A549 (cell line): ENCODE measurements at regions not wholly inside any gene's neighbourhood (a gene's known extent, or its start where the extent isn't known, plus 50 kb on each side); places are given as distances from the start of the nearest gene placed in this dataset.

Experiments
- ATAC-seq, 2 experiments: fragments of 200-7000 bp in 1 of 2; fragments of >200 bp in 1 of 2; cut with Nextera tagmentation in 1 of 2; cut with Tn5 transposase in 1 of 2; 3 replicates each; pipeline versions ENCODE4 v1.8.0 to v1.9.1; 2018 to 2020; ENCODE audit warnings: mild to moderate bottlenecking in 1 of 2, moderate library complexity in 1 of 2
- CTCF ChIA-PET: fragments of 300-600 bp; sonication (Branson Sonifier 250); formaldehyde crosslinking; extraction: SDS; loops from one replicate; lab custom pipeline; 2021; ENCODE audit warnings: antibody characterized with exemption, inconsistent platforms; lab: Yijun Ruan, JAX
- POLR2A ChIA-PET: fragments of 350-600 bp; formaldehyde crosslinking; extraction: SDS; loops from one replicate; lab custom pipeline; 2021; ENCODE audit warnings: antibody characterized with exemption, inconsistent platforms; lab: Yijun Ruan, JAX
- DNase-seq, 2 experiments: peaks; one replicate each; pipeline versions ENCODE4 v3.0.0 to v3.0.0-alpha.2; 2011 to 2016; ENCODE audit warnings: low read depth in 1 of 2, low spot score in 1 of 2
- FAIRE-seq: peaks from 2 replicates; lab custom pipeline; 2011; peaks lifted over from hg19 to GRCh38; lab: Jason Lieb, UNC
- H3K27ac ChIP-seq, 2 experiments: fragments of >200 bp; sonication (Bioruptor Twin); formaldehyde crosslinking; 3 replicates each; pipeline ENCODE4 v1.5.1; 2016 to 2017
- H3K4me1 ChIP-seq: fragments of >200 bp; sonication (Bioruptor Twin); formaldehyde crosslinking; 3 replicates; pipeline ENCODE4 v1.6.1; 2016
- H3K4me2 ChIP-seq: fragments of >200 bp; sonication (Bioruptor Twin); formaldehyde crosslinking; 3 replicates; pipeline ENCODE4 v1.6.1; 2016
- H3K4me3 ChIP-seq: fragments of >200 bp; sonication (Bioruptor Twin); formaldehyde crosslinking; 3 replicates; pipeline ENCODE4 v1.5.1; 2016
- H3K9me3 ChIP-seq: fragments of >200 bp; sonication (Bioruptor Twin); formaldehyde crosslinking; 3 replicates; pipeline ENCODE4 v1.6.1; 2016
- ATOH8 ChIP-seq: fragments of 250-450 bp; sonication (Bioruptor Pico); IDR thresholded peaks from 2 replicates; pipeline ENCODE4 v1.5.0; 2020; ENCODE audit warnings: low read depth, mild to moderate bottlenecking, moderate library complexity
- CBX2 ChIP-seq: fragments of 200-600 bp; sonication (generic); IDR thresholded peaks from 2 replicates; pipeline ENCODE4 v1.6.1; 2016; ENCODE audit warnings: low read depth, mild to moderate bottlenecking, borderline replicate concordance
- CBX8 ChIP-seq: fragments of 200-600 bp; sonication (generic); IDR thresholded peaks from 2 replicates; pipeline ENCODE4 v1.6.1; 2016
- CEBPB ChIP-seq, 2 experiments: fragments of >200 bp in 1 of 2; sonication (Bioruptor Twin) in 1 of 2; formaldehyde crosslinking in 1 of 2; IDR thresholded peaks; 2 replicates each; pipeline ENCODE4 v1.6.1; 2012 to 2016
- CHD2 ChIP-seq: fragments of 150-350 bp; IDR thresholded peaks from 2 replicates; pipeline ENCODE4 v1.6.1; 2014; ENCODE audit warnings: low read length; ENCODE audit not compliant: partially characterized antibody
- CHD4 ChIP-seq: fragments of 200-600 bp; sonication (generic); IDR thresholded peaks from 2 replicates; pipeline ENCODE4 v1.6.1; 2016; ENCODE audit warnings: antibody characterized with exemption, mild to moderate bottlenecking, borderline replicate concordance
- E2F6 ChIP-seq: IDR thresholded peaks from 2 replicates; pipeline ENCODE4 v1.6.1; 2012; ENCODE audit warnings: low read depth, borderline replicate concordance
- EHF ChIP-seq: fragments of 250-450 bp; sonication (Bioruptor Pico); IDR thresholded peaks from 2 replicates; pipeline ENCODE4 v1.5.0; 2020; ENCODE audit warnings: mild to moderate bottlenecking
- EHMT2 ChIP-seq: fragments of 200-600 bp; sonication (generic); IDR thresholded peaks from 2 replicates; pipeline ENCODE4 v1.6.1; 2016; ENCODE audit warnings: antibody characterized with exemption, low read depth, mild to moderate bottlenecking, moderate library complexity
- ESRRA ChIP-seq: fragments of 150-350 bp; IDR thresholded peaks from 2 replicates; pipeline ENCODE4 v1.6.1; 2014; ENCODE audit warnings: mild to moderate bottlenecking, low read length, borderline replicate concordance
- FOSB ChIP-seq: fragments of 250-450 bp; sonication (Bioruptor Pico); IDR thresholded peaks from 2 replicates; pipeline ENCODE4 v1.5.0; 2020; ENCODE audit warnings: mild to moderate bottlenecking, moderate library complexity
- FOSL2 ChIP-seq, 2 experiments: fragments of 450-650 bp in 1 of 2; fragments of >200 bp in 1 of 2; sonication (Bioruptor Twin) in 1 of 2; formaldehyde crosslinking; IDR thresholded peaks; 2 replicates each; pipeline versions ENCODE4 v1.5.0 to v1.6.1; 2016 to 2020; ENCODE audit warnings: mild to moderate bottlenecking in 1 of 2, moderate library complexity in 1 of 2
- FOXS1 ChIP-seq: fragments of 250-450 bp; sonication (Bioruptor Pico); IDR thresholded peaks from 2 replicates; pipeline ENCODE4 v1.5.0; 2020; ENCODE audit warnings: mild to moderate bottlenecking, moderate library complexity
- GATA3 ChIP-seq: IDR thresholded peaks from 2 replicates; pipeline ENCODE4 v1.6.1; 2012; ENCODE audit warnings: borderline replicate concordance
- HDAC2 ChIP-seq: fragments of 200-600 bp; sonication (generic); IDR thresholded peaks from 2 replicates; pipeline ENCODE4 v1.6.1; 2016
- HOXB13 ChIP-seq: fragments of 250-450 bp; sonication (Bioruptor Pico); IDR thresholded peaks from 2 replicates; pipeline ENCODE4 v1.5.0; 2020; ENCODE audit warnings: low read depth, mild to moderate bottlenecking, moderate library complexity
- HOXB5 ChIP-seq: fragments of 250-450 bp; sonication (Bioruptor Pico); IDR thresholded peaks from 2 replicates; pipeline ENCODE4 v1.5.0; 2020; ENCODE audit warnings: mild to moderate bottlenecking, moderate library complexity
- MAFK ChIP-seq: fragments of 450-650 bp; IDR thresholded peaks from 2 replicates; pipeline ENCODE4 v1.6.1; 2014; ENCODE audit not compliant: partially characterized antibody
- MAZ ChIP-seq: fragments of 150-350 bp; IDR thresholded peaks from 2 replicates; pipeline ENCODE4 v1.6.1; 2014; ENCODE audit warnings: antibody characterized with exemption, low read depth, low read length, borderline replicate concordance
- NR3C1 ChIP-seq: fragments of >200 bp; sonication (Bioruptor Twin); formaldehyde crosslinking; IDR thresholded peaks from 3 replicates; pipeline ENCODE4 v1.6.1; 2017
- PBX3 ChIP-seq: IDR thresholded peaks from 2 replicates; pipeline ENCODE4 v1.6.1; 2012
- PHF8 ChIP-seq: fragments of 200-600 bp; sonication (generic); IDR thresholded peaks from 2 replicates; pipeline ENCODE4 v1.6.1; 2016; ENCODE audit warnings: low read depth, mild to moderate bottlenecking, antibody characterized with exemption, moderate library complexity, borderline replicate concordance
- POLR2A ChIP-seq: IDR thresholded peaks from 2 replicates; pipeline ENCODE4 v1.6.1; 2012; ENCODE audit warnings: mild to moderate bottlenecking, low read length
- POLR2AphosphoS2 ChIP-seq: conservative IDR thresholded peaks from 2 replicates; pipeline ENCODE4 v1.6.1; 2012; ENCODE audit warnings: low read length, improper control_type of control experiment, inconsistent platforms
- RAD21 ChIP-seq, 2 experiments: fragments of >200 bp in 1 of 2; sonication (Bioruptor Twin) in 1 of 2; formaldehyde crosslinking in 1 of 2; IDR thresholded peaks in 1 of 2; conservative IDR thresholded peaks in 1 of 2; 2 replicates in 1 of 2; 3 replicates in 1 of 2; pipeline ENCODE4 v1.6.1; 2012 to 2018; ENCODE audit warnings: inconsistent platforms in 1 of 2
- RARB ChIP-seq: fragments of 250-450 bp; sonication (Bioruptor Pico); IDR thresholded peaks from 2 replicates; pipeline ENCODE4 v1.8.0; 2021; ENCODE audit warnings: mild to moderate bottlenecking, moderate library complexity
- RFX5 ChIP-seq: fragments of 450-650 bp; IDR thresholded peaks from 2 replicates; pipeline ENCODE4 v1.7.1; 2014; ENCODE audit warnings: antibody characterized with exemption, mild to moderate bottlenecking, moderate library complexity
- SREBF2 ChIP-seq: fragments of 450-650 bp; IDR thresholded peaks from 2 replicates; pipeline ENCODE4 v1.6.1; 2014; ENCODE audit warnings: mild to moderate bottlenecking, moderate library complexity
- TP53 ChIP-seq: fragments of 250-450 bp; sonication (Bioruptor Pico); IDR thresholded peaks from 2 replicates; pipeline ENCODE4 v1.5.0; 2021; ENCODE audit warnings: mild to moderate bottlenecking, moderate library complexity
- ZC3H11A ChIP-seq: fragments of 450-650 bp; IDR thresholded peaks from 2 replicates; pipeline ENCODE4 v1.6.1; 2014; ENCODE audit warnings: antibody characterized with exemption, mild to moderate bottlenecking
- ZFP36 ChIP-seq: fragments of 450-650 bp; IDR thresholded peaks from 2 replicates; pipeline ENCODE4 v1.6.1; 2014; ENCODE audit warnings: borderline replicate concordance; ENCODE audit not compliant: partially characterized antibody
- WGBS: methylation state at CpG from one replicate; pipeline ENCODE4 v1.1.6; 2017; ENCODE audit errors: missing lambda C conversion rate; 5-methylcytosine and 5-hydroxymethylcytosine counted together

GRCh38 chr20:12395353-12395752 is 477.7 kb downstream of the BTBD3 start:
- TF ChIP-seq HOXB5 (CRISPR knock-in tag), result no peak
- no peak for DNase-seq
- ATAC-seq, result no peak
- H3K27ac ChIP-seq, result no peak overlapping the region
- WGBS, result 3% methylated on average over 3 of the region's 3 CpGs
- H3K4me1 ChIP-seq, result no peaks in the 10 kb centered on the region
- no peak overlapping the region for H3K4me3 ChIP-seq
- ChIA-PET POLR2A (no interaction called here), CTCF (no interaction called here)
- H3K4me2 ChIP-seq, result no peak overlapping the region
- no peak for FAIRE-seq
- no peaks in the 10 kb centered on the region for H3K9me3 ChIP-seq

- TF ChIP-seq MAFK (peak; percentile 92), HOXB13 (CRISPR knock-in tag) (no peak)
- Histone ChIP-seq H3K4me1 (no peaks in the 10 kb centered on the region), H3K27ac (no peak overlapping the region), H3K4me2 (no peak overlapping the region), H3K9me3 (no peaks in the 10 kb centered on the region), H3K4me3 (no peak overlapping the region)
- WGBS, result 9% methylated on average over 2 of the region's 2 CpGs
- ATAC-seq, result no peak
- FAIRE-seq, result no peak
- no peak for DNase-seq
- ChIA-PET CTCF (interaction anchor here (0.6 kb wide), 1 partner anchor 14 kb away, joined by 3 read pairs; no protein-coding TSS in a partner anchor), POLR2A (no interaction called here)
Observed at GRCh38 chr20:12395760-12396159, 478.1 kb downstream of the BTBD3 start.

- no peak for FAIRE-seq
- H3K4me3 ChIP-seq, result no peak overlapping the region
- no peaks in the 10 kb centered on the region for H3K9me3 ChIP-seq
- no peak for DNase-seq
- TF ChIP-seq NR3C1, result no peak
- no peak for TF ChIP-seq HDAC2
- TF ChIP-seq FOSL2 (IDR thresholded peaks at IDR 0.05), result no peak
- no peak for TF ChIP-seq FOSL2 (CRISPR knock-in tag; IDR thresholded peaks at IDR 0.05)
- TF ChIP-seq CBX8, result no peak
- no peak for TF ChIP-seq TP53 (CRISPR knock-in tag)
- TF ChIP-seq FOXS1 (CRISPR knock-in tag), result no peak
- no peak for TF ChIP-seq GATA3
- no peak for TF ChIP-seq EHF (CRISPR knock-in tag)
- no peak for TF ChIP-seq CHD4
- no peak for TF ChIP-seq CHD2
- no peak for TF ChIP-seq SREBF2
- TF ChIP-seq ATOH8 (CRISPR knock-in tag), result no peak
- no peak for TF ChIP-seq POLR2AphosphoS2
- no peak for TF ChIP-seq RFX5
- TF ChIP-seq E2F6, result no peak
- no peak for TF ChIP-seq MAFK
- TF ChIP-seq, all 56 proteins: peak for 0
- Histone ChIP-seq H3K4me1 (no peaks in the 10 kb centered on the region), H3K4me2 (no peak overlapping the region), H3K27ac (no peak overlapping the region)
- ChIA-PET CTCF (no interaction called here), POLR2A (no interaction called here)
- ATAC-seq, result no peak
- WGBS, result 2% methylated on average over 4 of the region's 4 CpGs
Observed at GRCh38 chr20:12399110-12399836, 481.6 kb downstream of the BTBD3 start.

GRCh38 chr20:12404941-12405340 is 487.2 kb downstream of the BTBD3 start:
- DNase-seq, result no peak
- Histone ChIP-seq H3K4me3 (no peak overlapping the region), H3K27ac (no peak overlapping the region), H3K4me2 (no peak overlapping the region), H3K4me1 (no peaks in the 10 kb centered on the region), H3K9me3 (no peaks in the 10 kb centered on the region; the same call in 2 of the 3 replicates)
- CTCF ChIA-PET, result no interaction called here
- POLR2A ChIA-PET, result no interaction called here
- ATAC-seq, result no peak
- FAIRE-seq, result no peak
- TF ChIP-seq ESRRA, result no peak
- no peak for TF ChIP-seq PHF8
- TF ChIP-seq RAD21 (conservative IDR thresholded peaks at IDR 0.05 in 1 of 2, IDR thresholded peaks at IDR 0.05 in 1 of 2), result no peak
- no peak for TF ChIP-seq PBX3
- TF ChIP-seq FOSL2 (IDR thresholded peaks at IDR 0.05), result no peak
- TF ChIP-seq FOSL2 (CRISPR knock-in tag; IDR thresholded peaks at IDR 0.05), result no peak
- no peak for TF ChIP-seq FOSB (CRISPR knock-in tag)
- no peak for TF ChIP-seq CEBPB (IDR thresholded peaks at IDR 0.05)
- no peak for TF ChIP-seq CBX2
- TF ChIP-seq MAZ, result no peak
- no peak for TF ChIP-seq MAFK
- TF ChIP-seq POLR2AphosphoS2, result no peak
- no peak for TF ChIP-seq EHMT2
- no peak for TF ChIP-seq ZFP36
- no peak for TF ChIP-seq CHD4
- no peak for TF ChIP-seq CBX8
- TF ChIP-seq ZC3H11A, result no peak
- TF ChIP-seq RARB, result no peak
- no peak for TF ChIP-seq POLR2A
